Fibroblast of the aortic adventitia (primary cell): ENCODE measurements at regions not wholly inside any gene's neighbourhood (a gene's known extent, or its start where the extent isn't known, plus 50 kb on each side); places are given as distances from the start of the nearest gene placed in this dataset.

ENCODE experiments used
- DNase-seq: peaks from one replicate; pipeline ENCODE4 v3.0.0-alpha.2; 2010; ENCODE audit warnings: low read depth
- H3K4me3 ChIP-seq: 2 replicates; pipeline ENCODE4 v1.5.1; 2011; ENCODE audit warnings: low read depth, mild to moderate bottlenecking, control low read depth, low read length, moderate library complexity
- CTCF ChIP-seq: IDR thresholded peaks from 2 replicates; pipeline ENCODE4 v1.5.1; 2011; ENCODE audit warnings: mild to moderate bottlenecking, low read length, control low read depth, inconsistent platforms; ENCODE audit not compliant: insufficient read depth

DNA sequence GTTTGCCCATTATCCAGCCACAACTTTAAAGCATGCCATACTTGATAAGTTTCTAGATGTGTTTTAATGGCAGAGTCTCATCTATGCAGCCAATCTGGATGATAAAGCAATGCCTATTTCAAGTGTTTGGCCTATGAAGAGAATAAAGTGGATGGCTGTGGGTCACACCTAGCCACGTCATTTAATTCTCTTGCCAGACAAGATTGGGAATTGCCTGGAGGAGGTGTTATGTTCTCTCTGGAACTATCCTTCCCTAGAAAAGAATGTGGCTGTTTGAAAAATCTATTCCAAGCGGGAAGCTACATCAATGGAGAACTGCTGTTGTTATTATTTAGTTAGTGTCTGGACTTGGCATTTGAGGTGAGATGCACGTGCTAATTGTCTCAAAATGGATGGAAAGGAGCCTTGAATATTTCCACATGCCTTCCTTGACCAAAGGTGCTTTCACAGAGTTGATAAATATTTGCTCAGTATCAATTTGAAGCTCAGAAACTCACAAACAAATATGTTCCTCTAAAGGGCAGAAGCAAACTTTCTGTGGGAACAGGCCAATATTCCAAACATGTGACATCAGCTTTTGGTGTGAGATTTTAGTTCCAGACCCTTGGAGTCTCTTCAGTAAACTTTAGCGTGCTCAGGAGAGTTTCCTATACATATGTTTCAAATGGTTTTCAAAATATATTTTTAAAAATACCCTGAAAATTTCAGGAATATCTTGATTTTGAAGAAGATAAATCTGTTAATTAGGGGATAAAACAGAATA, 510.6 kb upstream of the SGO1 start:
- H3K4me3 ChIP-seq = no peak overlapping the region
- TF ChIP-seq CTCF = no peak
- DNase-seq = no peak

DNA sequence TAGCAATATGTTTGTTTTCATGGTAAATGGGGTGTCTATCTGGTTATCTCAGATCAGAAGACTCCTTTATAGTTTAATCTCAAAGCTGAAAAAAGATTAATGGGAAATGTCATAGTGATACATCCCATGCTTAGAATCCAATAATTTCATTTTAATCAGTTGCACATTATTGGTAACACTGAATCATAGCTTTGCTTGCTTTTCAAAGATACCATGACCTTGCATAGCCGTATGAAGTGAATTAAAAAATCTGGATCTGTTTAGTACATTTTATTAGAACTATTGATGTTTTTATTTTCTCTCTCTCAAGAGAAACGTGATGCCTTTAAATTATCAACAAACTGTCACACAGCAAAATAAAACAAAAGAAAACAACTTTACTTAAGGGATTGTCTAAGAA, 506.7 kb upstream of the SGO1 start:
- no peak overlapping the region for H3K4me3 ChIP-seq
- DNase-seq = no peak
- TF ChIP-seq CTCF = no peak

DNA sequence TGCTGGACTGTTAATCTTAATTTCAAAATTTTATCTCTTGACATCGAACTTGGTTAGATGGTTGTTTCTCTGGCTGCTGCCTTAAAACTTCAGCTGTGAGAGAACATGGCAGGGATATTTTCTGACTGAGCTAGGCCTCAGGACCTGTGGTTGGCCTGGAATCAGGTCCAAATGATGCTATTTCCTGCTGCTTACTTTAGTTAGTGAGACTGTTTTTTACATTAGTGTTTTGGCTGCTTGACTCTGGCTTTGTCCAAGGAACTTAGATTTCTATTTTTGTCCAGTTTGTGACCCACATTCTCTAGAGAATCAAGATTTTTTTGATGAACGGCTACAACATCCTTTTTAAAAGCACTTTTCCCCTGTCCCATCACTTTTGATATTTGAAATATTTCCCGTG, 497.9 kb upstream of the SGO1 start:
- peak; percentile 82 for DNase-seq
- H3K4me3 ChIP-seq = no peak overlapping the region
- no peak for TF ChIP-seq CTCF

DNA sequence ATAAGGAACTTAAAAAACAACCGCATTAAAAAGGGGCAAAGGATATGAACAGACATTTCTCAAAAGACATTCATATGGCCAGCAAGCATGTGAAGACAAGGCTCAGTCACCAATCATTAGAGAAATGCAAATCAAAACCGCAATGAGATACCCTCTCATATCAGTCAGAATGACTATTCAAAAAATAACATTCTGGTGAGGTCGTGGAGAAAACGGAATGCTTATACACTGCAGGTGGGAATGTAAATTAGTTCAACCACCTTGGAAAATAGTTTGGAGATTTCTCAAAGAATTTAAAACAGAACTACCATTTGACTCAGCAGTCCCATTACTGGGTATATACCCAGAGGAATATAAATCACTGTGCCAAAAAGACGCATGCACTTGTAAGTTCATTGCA, 496.6 kb upstream of the SGO1 start:
- TF ChIP-seq CTCF = no peak
- no peak overlapping the region for H3K4me3 ChIP-seq
- no peak for DNase-seq

GRCh38 chr3:20680990-20681628, 495.1 kb upstream of the SGO1 start:
- TF ChIP-seq CTCF = no peak
- DNase-seq = no peak
- H3K4me3 ChIP-seq = no peak overlapping the region

GRCh38 chr3:20673866-20674265, 487.9 kb upstream of the SGO1 start:
- no peak overlapping the region for H3K4me3 ChIP-seq
- TF ChIP-seq CTCF = no peak
- DNase-seq = no peak
